ENCODE measurements at regions not wholly inside any gene's neighbourhood (a gene's known extent, or its start where the extent isn't known, plus 50 kb on each side); places are given as distances from the start of the nearest gene placed in this dataset.

DNA sequence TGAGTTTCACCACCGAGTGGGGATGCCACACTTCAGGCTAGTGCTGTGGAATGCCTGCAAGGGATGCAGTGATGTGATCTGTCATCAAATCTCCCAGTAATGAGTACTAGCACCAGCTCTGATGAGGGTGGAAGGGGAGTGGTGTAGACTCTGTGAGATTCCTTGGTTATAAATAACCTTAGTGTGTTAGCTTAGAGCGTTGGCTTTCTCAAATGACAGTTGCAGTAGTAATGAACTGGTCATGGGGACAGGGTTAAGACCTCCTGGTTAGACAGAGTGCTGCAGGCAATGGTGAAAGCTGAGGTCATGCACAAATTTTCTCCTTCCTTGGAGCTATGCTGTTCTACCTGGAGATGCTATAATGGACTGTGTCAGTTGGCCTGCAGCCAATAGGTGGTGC is 1063.4 kb upstream of the CRIM1 start:
- TF ChIP-seq, protein P1, sequence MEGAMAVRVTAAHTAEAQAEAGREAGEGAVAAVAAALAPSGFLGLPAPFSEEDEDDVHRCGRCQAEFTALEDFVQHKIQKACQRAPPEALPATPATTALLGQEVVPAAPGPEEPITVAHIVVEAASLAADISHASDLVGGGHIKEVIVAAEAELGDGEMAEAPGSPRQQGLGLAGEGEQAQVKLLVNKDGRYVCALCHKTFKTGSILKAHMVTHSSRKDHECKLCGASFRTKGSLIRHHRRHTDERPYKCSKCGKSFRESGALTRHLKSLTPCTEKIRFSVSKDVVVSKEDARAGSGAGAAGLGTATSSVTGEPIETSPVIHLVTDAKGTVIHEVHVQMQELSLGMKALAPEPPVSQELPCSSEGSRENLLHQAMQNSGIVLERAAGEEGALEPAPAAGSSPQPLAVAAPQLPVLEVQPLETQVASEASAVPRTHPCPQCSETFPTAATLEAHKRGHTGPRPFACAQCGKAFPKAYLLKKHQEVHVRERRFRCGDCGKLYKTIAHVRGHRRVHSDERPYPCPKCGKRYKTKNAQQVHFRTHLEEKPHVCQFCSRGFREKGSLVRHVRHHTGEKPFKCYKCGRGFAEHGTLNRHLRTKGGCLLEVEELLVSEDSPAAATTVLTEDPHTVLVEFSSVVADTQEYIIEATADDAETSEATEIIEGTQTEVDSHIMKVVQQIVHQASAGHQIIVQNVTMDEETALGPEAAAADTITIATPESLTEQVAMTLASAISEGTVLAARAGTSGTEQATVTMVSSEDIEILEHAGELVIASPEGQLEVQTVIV (IDR thresholded peaks at IDR 0.05; ENCODE audit: borderline replicate concordance, partially characterized antibody): no peak
- TF ChIP-seq MXI1 (IDR thresholded peaks at IDR 0.05; ENCODE audit: low read depth, low read length) (no peak), ETV6 (conservative IDR thresholded peaks at IDR 0.05 in 1 of 2, IDR thresholded peaks at IDR 0.05 in 1 of 2; ENCODE audit: borderline replicate concordance in 1 of 2, low read depth in 1 of 2) (no peak), SIX5 (IDR thresholded peaks at IDR 0.05; ENCODE audit: low read depth, low read length, severe bottlenecking) (no peak), FOS (IDR thresholded peaks at IDR 0.05; ENCODE audit: borderline replicate concordance, extremely low read depth, insufficient read length) (no peak), MEF2B (IDR thresholded peaks at IDR 0.05; ENCODE audit: partially characterized antibody, poor library complexity, severe bottlenecking) (no peak), BCL11A (IDR thresholded peaks at IDR 0.05; ENCODE audit: low read depth, low read length) (no peak), ZNF622 (IDR thresholded peaks at IDR 0.05) (no peak), STAT1 (conservative IDR thresholded peaks at IDR 0.05) (no peak), RFX5 (IDR thresholded peaks at IDR 0.05; ENCODE audit: low read depth, low read length) (no peak), NFXL1 (IDR thresholded peaks at IDR 0.05; ENCODE audit: borderline replicate concordance) (no peak), SMC3 (IDR thresholded peaks at IDR 0.05; ENCODE audit: borderline replicate concordance, low read length) (no peak), TBL1XR1 (IDR thresholded peaks at IDR 0.05; ENCODE audit: low read depth, low read length) (no peak)
- TF ChIP-seq, protein P2, sequence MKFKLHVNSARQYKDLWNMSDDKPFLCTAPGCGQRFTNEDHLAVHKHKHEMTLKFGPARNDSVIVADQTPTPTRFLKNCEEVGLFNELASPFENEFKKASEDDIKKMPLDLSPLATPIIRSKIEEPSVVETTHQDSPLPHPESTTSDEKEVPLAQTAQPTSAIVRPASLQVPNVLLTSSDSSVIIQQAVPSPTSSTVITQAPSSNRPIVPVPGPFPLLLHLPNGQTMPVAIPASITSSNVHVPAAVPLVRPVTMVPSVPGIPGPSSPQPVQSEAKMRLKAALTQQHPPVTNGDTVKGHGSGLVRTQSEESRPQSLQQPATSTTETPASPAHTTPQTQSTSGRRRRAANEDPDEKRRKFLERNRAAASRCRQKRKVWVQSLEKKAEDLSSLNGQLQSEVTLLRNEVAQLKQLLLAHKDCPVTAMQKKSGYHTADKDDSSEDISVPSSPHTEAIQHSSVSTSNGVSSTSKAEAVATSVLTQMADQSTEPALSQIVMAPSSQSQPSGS (IDR thresholded peaks at IDR 0.05; ENCODE audit: low read length): no peak
- TF ChIP-seq, protein P3, sequence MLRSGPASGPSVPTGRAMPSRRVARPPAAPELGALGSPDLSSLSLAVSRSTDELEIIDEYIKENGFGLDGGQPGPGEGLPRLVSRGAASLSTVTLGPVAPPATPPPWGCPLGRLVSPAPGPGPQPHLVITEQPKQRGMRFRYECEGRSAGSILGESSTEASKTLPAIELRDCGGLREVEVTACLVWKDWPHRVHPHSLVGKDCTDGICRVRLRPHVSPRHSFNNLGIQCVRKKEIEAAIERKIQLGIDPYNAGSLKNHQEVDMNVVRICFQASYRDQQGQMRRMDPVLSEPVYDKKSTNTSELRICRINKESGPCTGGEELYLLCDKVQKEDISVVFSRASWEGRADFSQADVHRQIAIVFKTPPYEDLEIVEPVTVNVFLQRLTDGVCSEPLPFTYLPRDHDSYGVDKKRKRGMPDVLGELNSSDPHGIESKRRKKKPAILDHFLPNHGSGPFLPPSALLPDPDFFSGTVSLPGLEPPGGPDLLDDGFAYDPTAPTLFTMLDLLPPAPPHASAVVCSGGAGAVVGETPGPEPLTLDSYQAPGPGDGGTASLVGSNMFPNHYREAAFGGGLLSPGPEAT (IDR thresholded peaks at IDR 0.05; ENCODE audit: low read depth): no peak
- H3K36me3 ChIP-seq (ENCODE audit: control insufficient read depth in 2 of 2, insufficient read depth in 2 of 2, low read length in 1 of 2): no peaks in the 10 kb centered on the region
- ChIA-PET SMC1A (ENCODE audit: uncharacterized antibody, unreplicated experiment) (no interaction called here), CTCF (no interaction called here), POLR2A (no interaction called here), RAD21 (ENCODE audit: unreplicated experiment) (no interaction called here)
- no peaks in the 10 kb centered on the region for H3K4me1 ChIP-seq (ENCODE audit: control insufficient read depth, insufficient read depth, low read length)
- ATAC-seq: no peak
- H3K9me3 ChIP-seq (replicated peaks; ENCODE audit: control insufficient read depth, insufficient read depth, low read length): no peaks in the 10 kb centered on the region
- 6% methylated on average over 2 of the region's 2 CpGs for WGBS (ENCODE audit: insufficient coverage, insufficient replicate concordance, low lambda C conversion rate, missing lambda C conversion rate)
- H3K9ac ChIP-seq (ENCODE audit: control insufficient read depth, insufficient read depth, low read length): no peak overlapping the region
- H3K27ac ChIP-seq (ENCODE audit: control insufficient read depth, insufficient read depth): no peak overlapping the region
- H2AFZ ChIP-seq (ENCODE audit: control insufficient read depth, low read depth, low read length): no peak overlapping the region
- no peak for DNase-seq (ENCODE audit: low read depth, low spot score)
- intact Hi-C loops (cut with micrococcal nuclease; ENCODE audit: unreplicated experiment) (no loop called here), in situ Hi-C loops (cut with MboI) (no loop called here)
- H3K79me2 ChIP-seq (ENCODE audit: control insufficient read depth, insufficient read depth, low read length): no peaks in the 10 kb centered on the region
- no peak overlapping the region for H3K4me3 ChIP-seq
- no TSS peak for BruUV-seq (replicated peaks)
- H3K27me3 ChIP-seq (replicated peaks in 1 of 2; ENCODE audit: control insufficient read depth in 2 of 2, insufficient read depth in 2 of 2, low read length in 1 of 2): no peaks in the 10 kb centered on the region
- no peak for FAIRE-seq
- H4K20me1 ChIP-seq (ENCODE audit: control insufficient read depth, insufficient read depth): no peaks in the 10 kb centered on the region
- no peak overlapping the region for H3K4me2 ChIP-seq (ENCODE audit: control insufficient read depth, insufficient read depth)

Measured in GM12878 (cell line).